ENCODE measurements at regions not wholly inside any gene's neighbourhood (a gene's known extent, or its start where the extent isn't known, plus 50 kb on each side); places are given as distances from the start of the nearest gene placed in this dataset.
"Not testable (repeated sequence)": the region's sequence is repeated elsewhere in the genome, so short reads cannot be mapped to it uniquely, and the experiment has no call there.

GRCh38 chr7:133157045-133157444 is 75.2 kb upstream of the CHCHD3 start:
- TF ChIP-seq PAX5 (IDR thresholded peaks at IDR 0.05; ENCODE audit: insufficient read depth, low read length, severe bottlenecking) (no peak), POLR2AphosphoS5 (IDR thresholded peaks at IDR 0.05; ENCODE audit: low read depth, low read length) (no peak), POLR2A (IDR thresholded peaks at IDR 0.05; ENCODE audit: low read depth, low read length) (no peak), TAF1 (IDR thresholded peaks at IDR 0.05; ENCODE audit: low read depth, low read length) (no peak), POU2F2 (IDR thresholded peaks at IDR 0.05; ENCODE audit: low read depth, low read length) (no peak), SPI1 (IDR thresholded peaks at IDR 0.05; ENCODE audit: low read depth, low read length) (no peak)
- FAIRE-seq (no peak), DNase-seq (ENCODE audit: insufficient read length, low spot score) (no peak)

- no peak for FAIRE-seq
- TF ChIP-seq POU2F2 (IDR thresholded peaks at IDR 0.05; ENCODE audit: low read depth, low read length) (no peak), POLR2AphosphoS5 (IDR thresholded peaks at IDR 0.05; ENCODE audit: low read depth, low read length) (no peak), POLR2A (IDR thresholded peaks at IDR 0.05; ENCODE audit: low read depth, low read length) (no peak), TAF1 (IDR thresholded peaks at IDR 0.05; ENCODE audit: low read depth, low read length) (no peak), PAX5 (IDR thresholded peaks at IDR 0.05; ENCODE audit: insufficient read depth, low read length, severe bottlenecking) (no peak), SPI1 (IDR thresholded peaks at IDR 0.05; ENCODE audit: low read depth, low read length) (no peak)
- DNase-seq (ENCODE audit: insufficient read length, low spot score): no peak
Observed at GRCh38 chr7:133164498-133164897, 82.6 kb upstream of the CHCHD3 start.

- peak; percentile 9 for FAIRE-seq
Observed at GRCh38 chr7:133165001-133165400, 83.1 kb upstream of the CHCHD3 start.

GRCh38 chr7:133165529-133165928 is 83.6 kb upstream of the CHCHD3 start:
- FAIRE-seq: no peak
- DNase-seq (ENCODE audit: insufficient read length, low spot score): no peak
- TF ChIP-seq POLR2AphosphoS5 (IDR thresholded peaks at IDR 0.05; ENCODE audit: low read depth, low read length) (no peak), SPI1 (IDR thresholded peaks at IDR 0.05; ENCODE audit: low read depth, low read length) (no peak), POLR2A (IDR thresholded peaks at IDR 0.05; ENCODE audit: low read depth, low read length) (no peak), PAX5 (IDR thresholded peaks at IDR 0.05; ENCODE audit: insufficient read depth, low read length, severe bottlenecking) (no peak), TAF1 (IDR thresholded peaks at IDR 0.05; ENCODE audit: low read depth, low read length) (no peak), POU2F2 (IDR thresholded peaks at IDR 0.05; ENCODE audit: low read depth, low read length) (no peak)

More at GRCh38 chr7:133165001-133165400, 83.1 kb upstream of the CHCHD3 start:
- TF ChIP-seq SPI1 (IDR thresholded peaks at IDR 0.05; ENCODE audit: low read depth, low read length) (peak; percentile 44), POLR2A (IDR thresholded peaks at IDR 0.05; ENCODE audit: low read depth, low read length) (no peak)
- DNase-seq (ENCODE audit: insufficient read length, low spot score): peak; percentile 13

GRCh38 chr7:133167300-133167699 is 85.4 kb upstream of the CHCHD3 start:
- no peak for FAIRE-seq
- DNase-seq (ENCODE audit: insufficient read length, low spot score): no peak
- no peak for TF ChIP-seq POLR2A (IDR thresholded peaks at IDR 0.05; ENCODE audit: low read depth, low read length)

- FAIRE-seq; DNase-seq (ENCODE audit: insufficient read length, low spot score): not testable (repeated sequence)
Observed at GRCh38 chr7:133169167-133169822, 83.6 kb upstream of the EXOC4 start.

GRCh38 chr7:133177476-133177875 is 75.4 kb upstream of the EXOC4 start:
- FAIRE-seq; DNase-seq (ENCODE audit: insufficient read length, low spot score): not testable (repeated sequence)

- FAIRE-seq (no peak), DNase-seq (ENCODE audit: insufficient read length, low spot score) (no peak)
- TF ChIP-seq PAX5 (IDR thresholded peaks at IDR 0.05; ENCODE audit: insufficient read depth, low read length, severe bottlenecking) (no peak), SPI1 (IDR thresholded peaks at IDR 0.05; ENCODE audit: low read depth, low read length) (no peak), POLR2A (IDR thresholded peaks at IDR 0.05; ENCODE audit: low read depth, low read length) (no peak), TAF1 (IDR thresholded peaks at IDR 0.05; ENCODE audit: low read depth, low read length) (no peak), POLR2AphosphoS5 (IDR thresholded peaks at IDR 0.05; ENCODE audit: low read depth, low read length) (no peak), POU2F2 (IDR thresholded peaks at IDR 0.05; ENCODE audit: low read depth, low read length) (no peak)
Observed at GRCh38 chr7:133180717-133181116, 72.2 kb upstream of the EXOC4 start.

GRCh38 chr7:133183042-133183794 is 69.7 kb upstream of the EXOC4 start:
- no peak for TF ChIP-seq SPI1 (IDR thresholded peaks at IDR 0.05; ENCODE audit: low read depth, low read length)
- no peak for TF ChIP-seq TAF1 (IDR thresholded peaks at IDR 0.05; ENCODE audit: low read depth, low read length)
- no peak for TF ChIP-seq PAX5 (IDR thresholded peaks at IDR 0.05; ENCODE audit: insufficient read depth, low read length, severe bottlenecking)
- TF ChIP-seq POU2F2 (IDR thresholded peaks at IDR 0.05; ENCODE audit: low read depth, low read length): no peak
- no peak for TF ChIP-seq POLR2A (IDR thresholded peaks at IDR 0.05; ENCODE audit: low read depth, low read length)
- TF ChIP-seq POLR2AphosphoS5 (IDR thresholded peaks at IDR 0.05; ENCODE audit: low read depth, low read length): no peak
- no peak for FAIRE-seq
- no peak for DNase-seq (ENCODE audit: insufficient read length, low spot score)

- FAIRE-seq: no peak
- TF ChIP-seq POU2F2 (IDR thresholded peaks at IDR 0.05; ENCODE audit: low read depth, low read length) (no peak), TAF1 (IDR thresholded peaks at IDR 0.05; ENCODE audit: low read depth, low read length) (no peak), POLR2A (IDR thresholded peaks at IDR 0.05; ENCODE audit: low read depth, low read length) (no peak), PAX5 (IDR thresholded peaks at IDR 0.05; ENCODE audit: insufficient read depth, low read length, severe bottlenecking) (no peak), SPI1 (IDR thresholded peaks at IDR 0.05; ENCODE audit: low read depth, low read length) (no peak), POLR2AphosphoS5 (IDR thresholded peaks at IDR 0.05; ENCODE audit: low read depth, low read length) (no peak)
Observed at GRCh38 chr7:133183969-133184368, 68.9 kb upstream of the EXOC4 start.

More at GRCh38 chr7:133183969-133184368, 68.9 kb upstream of the EXOC4 start:
- no peak for DNase-seq (ENCODE audit: insufficient read length, low spot score)

Data from GM12891 (cell line).